ENCODE measurements at regions not wholly inside any gene's neighbourhood (a gene's known extent, or its start where the extent isn't known, plus 50 kb on each side); places are given as distances from the start of the nearest gene placed in this dataset.
A peak's percentile ranks its signal among the peaks of the same experiment; 100 is the strongest.

GRCh38 chr2:176473177-176473576 lies 203.9 kb downstream of the MTX2 start:
- TF ChIP-seq CTCF (conservative IDR thresholded peaks at IDR 0.05; ENCODE audit: control insufficient read depth, insufficient read depth, low read depth, low read length), result no peak
- H3K4me3 ChIP-seq (ENCODE audit: control insufficient read depth, low read depth, low read length), result peak overlapping the region; percentile 8
- peak; percentile 58 for DNase-seq (ENCODE audit: low read depth)

- no peak for TF ChIP-seq CTCF (conservative IDR thresholded peaks at IDR 0.05; ENCODE audit: control insufficient read depth, insufficient read depth, low read depth, low read length)
- H3K4me3 ChIP-seq (ENCODE audit: control insufficient read depth, low read depth, low read length), result no peak overlapping the region
- no peak for DNase-seq (ENCODE audit: low read depth)
These were observed 204.6 kb downstream of the MTX2 start for GRCh38 chr2:176473851-176474250.

- no peak for TF ChIP-seq CTCF (conservative IDR thresholded peaks at IDR 0.05; ENCODE audit: control insufficient read depth, insufficient read depth, low read depth, low read length)
- no peak overlapping the region for H3K4me3 ChIP-seq (ENCODE audit: control insufficient read depth, low read depth, low read length)
- no peak for DNase-seq (ENCODE audit: low read depth)
These were observed 208.1 kb downstream of the MTX2 start for GRCh38 chr2:176477336-176477735.

GRCh38 chr2:176479961-176480360 lies 210.7 kb downstream of the MTX2 start:
- no peak overlapping the region for H3K4me3 ChIP-seq (ENCODE audit: control insufficient read depth, low read depth, low read length)
- no peak for DNase-seq (ENCODE audit: low read depth)

GRCh38 chr2:176482107-176482506 lies 212.9 kb downstream of the MTX2 start:
- DNase-seq (ENCODE audit: low read depth), result no peak
- no peak overlapping the region for H3K4me3 ChIP-seq (ENCODE audit: control insufficient read depth, low read depth, low read length)
- no peak for TF ChIP-seq CTCF (conservative IDR thresholded peaks at IDR 0.05; ENCODE audit: control insufficient read depth, insufficient read depth, low read depth, low read length)

More at GRCh38 chr2:176479961-176480360, 210.7 kb downstream of the MTX2 start:
- no peak for TF ChIP-seq CTCF (conservative IDR thresholded peaks at IDR 0.05; ENCODE audit: control insufficient read depth, insufficient read depth, low read depth, low read length)

GRCh38 chr2:176483476-176483875 lies 214.2 kb downstream of the MTX2 start:
- no peak for TF ChIP-seq CTCF (conservative IDR thresholded peaks at IDR 0.05; ENCODE audit: control insufficient read depth, insufficient read depth, low read depth, low read length)
- no peak overlapping the region for H3K4me3 ChIP-seq (ENCODE audit: control insufficient read depth, low read depth, low read length)
- DNase-seq (ENCODE audit: low read depth), result no peak
